Parathyroid adenoma (tissue), 2 donors: ENCODE measurements at regions not wholly inside any gene's neighbourhood (a gene's known extent, or its start where the extent isn't known, plus 50 kb on each side); places are given as distances from the start of the nearest gene placed in this dataset.

Experiments used
- H2AFZ ChIP-seq: fragments of 300-600 bp; sonication (generic); one replicate; pipeline ENCODE4 v1.7.0; 2017; ENCODE audit warnings: antibody characterized with exemption, mild to moderate bottlenecking
- H3K27ac ChIP-seq: fragments of 300-600 bp; sonication (generic); one replicate; pipeline ENCODE4 v1.7.0; 2017
- H3K27me3 ChIP-seq: fragments of 300-600 bp; sonication (generic); one replicate; pipeline ENCODE4 v1.7.0; 2017; ENCODE audit warnings: low read length; ENCODE audit not compliant: control insufficient read depth, insufficient read depth
- H3K36me3 ChIP-seq: fragments of 300-600 bp; sonication (generic); one replicate; pipeline ENCODE4 v1.7.0; 2017; ENCODE audit warnings: low read length; ENCODE audit not compliant: control insufficient read depth, insufficient read depth
- H3K4me1 ChIP-seq: fragments of 300-600 bp; sonication (generic); one replicate; pipeline ENCODE4 v1.7.0; 2017; ENCODE audit warnings: control low read depth
- H3K4me2 ChIP-seq: fragments of 300-600 bp; sonication (generic); one replicate; pipeline ENCODE4 v1.7.0; 2017; ENCODE audit warnings: low read length
- H3K4me3 ChIP-seq: fragments of 300-600 bp; sonication (generic); one replicate; pipeline ENCODE4 v1.7.0; 2017; ENCODE audit warnings: low read depth, low read length
- H3K79me2 ChIP-seq: fragments of 300-600 bp; sonication (generic); one replicate; pipeline ENCODE4 v1.7.0; 2017; ENCODE audit warnings: control low read depth
- H3K9ac ChIP-seq: fragments of 300-600 bp; sonication (generic); one replicate; pipeline ENCODE4 v1.7.0; 2017; ENCODE audit warnings: mild to moderate bottlenecking
- H3K9me3 ChIP-seq: fragments of 300-600 bp; sonication (generic); one replicate; pipeline ENCODE4 v1.7.0; 2017; ENCODE audit warnings: low read length; ENCODE audit not compliant: control insufficient read depth
- TF ChIP-seq, protein P1 (sequence below): fragments of 300-600 bp; sonication (generic); IDR thresholded peaks from one replicate; pipeline ENCODE4 v1.7.0; 2017; ENCODE audit warnings: antibody characterized with exemption, mild to moderate bottlenecking
- donor health status: primary hyperparathyroidism.

DNA sequence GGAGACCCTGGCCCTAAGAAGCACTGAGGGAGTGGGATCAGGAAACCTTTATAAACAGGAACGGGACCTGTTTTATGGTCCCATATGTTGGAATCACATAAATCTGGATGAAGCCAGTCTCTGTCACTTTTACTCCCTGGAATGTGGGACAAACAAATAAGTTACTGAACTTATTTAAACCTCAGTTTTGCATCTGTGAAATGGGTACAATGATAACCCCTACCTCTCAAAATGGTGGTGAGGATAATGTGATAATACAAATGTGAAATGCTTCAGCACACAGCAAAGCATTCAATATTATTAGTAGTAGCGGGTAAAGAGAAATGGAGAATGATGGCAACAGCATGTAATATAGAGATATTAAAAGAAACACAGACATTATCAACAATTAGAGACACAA is 298.9 kb downstream of the ZSWIM6 start:
- no peaks in the 10 kb centered on the region for H3K4me1 ChIP-seq
- H3K4me2 ChIP-seq, result no peak overlapping the region
- no peak overlapping the region for H3K27ac ChIP-seq
- H3K27me3 ChIP-seq, result no peaks in the 10 kb centered on the region
- H3K4me3 ChIP-seq, result no peak overlapping the region
- TF ChIP-seq, protein P1, sequence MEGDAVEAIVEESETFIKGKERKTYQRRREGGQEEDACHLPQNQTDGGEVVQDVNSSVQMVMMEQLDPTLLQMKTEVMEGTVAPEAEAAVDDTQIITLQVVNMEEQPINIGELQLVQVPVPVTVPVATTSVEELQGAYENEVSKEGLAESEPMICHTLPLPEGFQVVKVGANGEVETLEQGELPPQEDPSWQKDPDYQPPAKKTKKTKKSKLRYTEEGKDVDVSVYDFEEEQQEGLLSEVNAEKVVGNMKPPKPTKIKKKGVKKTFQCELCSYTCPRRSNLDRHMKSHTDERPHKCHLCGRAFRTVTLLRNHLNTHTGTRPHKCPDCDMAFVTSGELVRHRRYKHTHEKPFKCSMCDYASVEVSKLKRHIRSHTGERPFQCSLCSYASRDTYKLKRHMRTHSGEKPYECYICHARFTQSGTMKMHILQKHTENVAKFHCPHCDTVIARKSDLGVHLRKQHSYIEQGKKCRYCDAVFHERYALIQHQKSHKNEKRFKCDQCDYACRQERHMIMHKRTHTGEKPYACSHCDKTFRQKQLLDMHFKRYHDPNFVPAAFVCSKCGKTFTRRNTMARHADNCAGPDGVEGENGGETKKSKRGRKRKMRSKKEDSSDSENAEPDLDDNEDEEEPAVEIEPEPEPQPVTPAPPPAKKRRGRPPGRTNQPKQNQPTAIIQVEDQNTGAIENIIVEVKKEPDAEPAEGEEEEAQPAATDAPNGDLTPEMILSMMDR, result no peak
- no peaks in the 10 kb centered on the region for H3K9me3 ChIP-seq
- no peaks in the 10 kb centered on the region for H3K79me2 ChIP-seq
- H2AFZ ChIP-seq, result no peak overlapping the region
- no peak overlapping the region for H3K9ac ChIP-seq
- H3K36me3 ChIP-seq, result no peaks in the 10 kb centered on the region

DNA sequence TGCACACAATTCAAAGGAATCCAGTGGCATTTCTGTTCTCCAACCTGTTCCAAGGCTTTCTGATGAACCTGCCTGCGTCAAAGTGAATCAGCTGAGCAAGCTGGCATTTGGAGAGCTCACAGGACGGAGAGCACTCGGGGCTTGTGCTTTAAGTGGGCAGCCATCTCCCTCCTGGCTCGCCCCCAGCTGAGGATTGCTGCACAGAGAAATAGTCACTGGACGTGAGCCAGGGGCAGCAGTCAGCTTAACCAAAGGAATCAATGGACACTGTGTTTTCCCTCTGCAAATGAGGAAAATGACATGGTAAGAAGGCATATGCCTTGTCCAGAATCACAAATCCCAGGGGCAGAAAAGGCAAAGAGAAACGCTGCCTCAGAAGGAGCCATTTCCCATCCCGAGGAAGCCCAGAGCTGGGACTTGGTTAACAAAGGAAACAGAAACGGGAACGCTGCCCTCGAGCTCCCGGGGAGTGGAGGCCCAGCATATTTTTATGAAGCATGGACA is 299.4 kb downstream of the ZSWIM6 start:
- H3K9ac ChIP-seq, result no peak overlapping the region
- H3K4me3 ChIP-seq, result no peak overlapping the region
- no peak overlapping the region for H3K27ac ChIP-seq

DNA sequence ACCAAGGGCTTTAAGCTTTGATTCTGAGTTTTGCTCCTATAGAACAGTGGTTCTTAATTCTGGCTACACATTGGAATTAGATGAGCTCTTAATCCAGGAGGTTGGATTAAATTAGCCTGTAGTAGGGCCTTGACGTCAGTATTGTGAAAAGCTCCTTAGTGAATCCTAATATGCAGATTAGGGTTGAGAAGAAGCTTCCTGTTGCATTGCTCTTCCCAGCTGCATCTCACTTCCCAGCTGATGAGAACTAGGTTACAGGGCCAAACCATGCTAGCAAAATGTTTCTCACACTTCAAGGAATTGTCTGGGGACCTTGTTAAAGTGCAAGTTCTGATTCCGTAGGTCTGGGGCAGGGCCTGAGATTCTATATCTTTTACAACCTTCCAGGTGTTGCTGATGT is 300.0 kb downstream of the ZSWIM6 start:
- Histone ChIP-seq H3K4me1 (no peaks in the 10 kb centered on the region), H3K9me3 (no peaks in the 10 kb centered on the region), H3K36me3 (no peaks in the 10 kb centered on the region), H3K9ac (no peak overlapping the region), H3K79me2 (no peaks in the 10 kb centered on the region), H3K27ac (no peak overlapping the region), H2AFZ (no peak overlapping the region), H3K27me3 (no peaks in the 10 kb centered on the region), H3K4me3 (no peak overlapping the region), H3K4me2 (no peak overlapping the region)
- TF ChIP-seq, protein P1, result no peak

More for the DNA sequence above, 299.4 kb downstream of the ZSWIM6 start:
- Histone ChIP-seq H3K4me2 (no peak overlapping the region), H3K9me3 (no peaks in the 10 kb centered on the region), H3K4me1 (no peaks in the 10 kb centered on the region), H2AFZ (no peak overlapping the region), H3K27me3 (no peaks in the 10 kb centered on the region), H3K36me3 (no peaks in the 10 kb centered on the region), H3K79me2 (no peaks in the 10 kb centered on the region)
- TF ChIP-seq, protein P1, result no peak

DNA sequence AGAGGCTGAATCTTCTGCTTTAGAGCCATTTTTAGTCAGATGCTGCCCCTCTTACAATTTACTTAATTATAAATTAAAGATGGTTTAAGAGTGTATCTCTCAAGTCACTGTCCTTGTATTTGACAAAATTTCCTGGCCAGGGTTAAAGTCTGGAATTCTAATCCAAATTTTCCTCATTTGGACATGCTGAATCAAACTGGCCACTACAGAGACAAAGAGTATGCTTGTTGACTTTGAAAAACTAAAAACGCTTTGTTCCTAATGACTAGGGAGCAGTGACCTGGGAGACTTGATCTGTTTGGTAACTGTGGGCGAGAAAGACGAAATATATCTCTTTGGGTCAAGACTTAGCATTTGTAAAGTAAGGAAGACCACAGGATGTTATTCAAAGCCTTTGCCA is 303.2 kb downstream of the ZSWIM6 start:
- no peaks in the 10 kb centered on the region for H3K36me3 ChIP-seq
- H3K4me3 ChIP-seq, result no peak overlapping the region
- no peaks in the 10 kb centered on the region for H3K79me2 ChIP-seq
- no peak overlapping the region for H3K27ac ChIP-seq
- no peaks in the 10 kb centered on the region for H3K4me1 ChIP-seq
- H3K4me2 ChIP-seq, result no peak overlapping the region
- H3K27me3 ChIP-seq, result no peaks in the 10 kb centered on the region
- H3K9me3 ChIP-seq, result no peaks in the 10 kb centered on the region
- no peak overlapping the region for H2AFZ ChIP-seq
- TF ChIP-seq, protein P1, result no peak
- H3K9ac ChIP-seq, result no peak overlapping the region

DNA sequence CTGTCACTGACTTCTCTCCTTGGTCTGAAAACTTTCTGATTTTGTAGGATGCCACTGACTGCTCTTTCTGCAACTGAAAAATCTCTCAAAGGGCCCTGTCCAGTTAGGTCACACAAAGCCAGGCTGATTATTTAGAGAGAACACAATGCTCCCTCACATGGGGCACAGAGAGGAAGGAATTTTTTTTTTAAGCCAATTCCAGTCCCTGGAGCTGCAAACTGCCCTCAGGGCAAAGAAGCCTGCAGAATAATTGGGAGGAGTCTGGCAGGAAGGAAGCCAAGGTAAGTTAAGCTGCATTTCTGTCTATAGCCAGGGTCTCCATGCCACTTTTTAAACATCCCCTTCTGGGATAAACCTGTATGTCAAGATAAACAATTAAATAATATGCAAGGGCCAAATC is 305.5 kb downstream of the ZSWIM6 start:
- Histone ChIP-seq H3K9ac (no peak overlapping the region), H2AFZ (no peak overlapping the region), H3K36me3 (no peaks in the 10 kb centered on the region), H3K27ac (no peak overlapping the region), H3K9me3 (no peaks in the 10 kb centered on the region), H3K27me3 (no peaks in the 10 kb centered on the region), H3K79me2 (no peaks in the 10 kb centered on the region), H3K4me2 (no peak overlapping the region), H3K4me3 (no peak overlapping the region), H3K4me1 (no peaks in the 10 kb centered on the region)
- TF ChIP-seq, protein P1, result no peak
